Osteocyte (in vitro differentiated cells): ENCODE measurements at regions not wholly inside any gene's neighbourhood (a gene's known extent, or its start where the extent isn't known, plus 50 kb on each side); places are given as distances from the start of the nearest gene placed in this dataset.

ENCODE experiments used
- DNase-seq: peaks from one replicate; pipeline ENCODE4 v3.0.0; 2021; ENCODE audit warnings: mixed read lengths; ENCODE audit not compliant: unreplicated experiment; ENCODE audit errors: extremely low spot score
- H3K27ac Mint-ChIP-seq: one replicate; pipeline ENCODE4 v1.8.0; 2021; ENCODE audit warnings: mild to moderate bottlenecking, mixed read lengths; ENCODE audit not compliant: unreplicated experiment
- H3K27me3 Mint-ChIP-seq: one replicate; pipeline ENCODE4 v1.8.0; 2021; ENCODE audit warnings: mixed read lengths; ENCODE audit not compliant: unreplicated experiment
- H3K36me3 Mint-ChIP-seq: one replicate; pipeline ENCODE4 v1.8.0; 2021; ENCODE audit warnings: mixed read lengths; ENCODE audit not compliant: unreplicated experiment
- H3K4me1 Mint-ChIP-seq: one replicate; pipeline ENCODE4 v1.8.0; 2021; ENCODE audit warnings: mixed read lengths; ENCODE audit not compliant: unreplicated experiment
- H3K4me3 Mint-ChIP-seq: one replicate; pipeline ENCODE4 v1.8.0; 2021; ENCODE audit warnings: mild to moderate bottlenecking, moderate library complexity, mixed read lengths; ENCODE audit not compliant: unreplicated experiment
- H3K9me3 Mint-ChIP-seq: one replicate; pipeline ENCODE4 v1.8.0; 2021; ENCODE audit warnings: mixed read lengths; ENCODE audit not compliant: unreplicated experiment
- CTCF ChIP-seq: fragments of 200-600 bp; sonication (generic); IDR thresholded peaks from 2 replicates; pipeline ENCODE4 v1.5.0; 2021; ENCODE audit warnings: antibody characterized with exemption, mild to moderate bottlenecking, moderate library complexity

- Mint-ChIP-seq H3K4me1 (peaks cover 9% of the 10 kb centered on the region), H3K9me3 (peaks cover 4% of the 10 kb centered on the region), H3K27me3 (no peaks in the 10 kb centered on the region), H3K27ac (no peak overlapping the region), H3K4me3 (no peak overlapping the region), H3K36me3 (no peaks in the 10 kb centered on the region)
- no peak for TF ChIP-seq CTCF
- DNase-seq, result no peak
Observed at GRCh38 chr3:146685050-146685814, 80.1 kb upstream of the PLSCR5 start.

GRCh38 chr3:146682171-146682570 is 77.0 kb upstream of the PLSCR5 start:
- no peaks in the 10 kb centered on the region for H3K36me3 Mint-ChIP-seq
- TF ChIP-seq CTCF, result no peak
- no peak overlapping the region for H3K4me3 Mint-ChIP-seq
- H3K27ac Mint-ChIP-seq, result no peak overlapping the region
- H3K9me3 Mint-ChIP-seq, result no peaks in the 10 kb centered on the region
- H3K27me3 Mint-ChIP-seq, result no peaks in the 10 kb centered on the region
- H3K4me1 Mint-ChIP-seq, result peaks cover 9% of the 10 kb centered on the region
- no peak for DNase-seq

- H3K4me3 Mint-ChIP-seq, result no peak overlapping the region
- no peak overlapping the region for H3K27ac Mint-ChIP-seq
- H3K27me3 Mint-ChIP-seq, result no peaks in the 10 kb centered on the region
- TF ChIP-seq CTCF, result no peak
- no peaks in the 10 kb centered on the region for H3K36me3 Mint-ChIP-seq
- H3K9me3 Mint-ChIP-seq, result no peaks in the 10 kb centered on the region
- DNase-seq, result no peak
- H3K4me1 Mint-ChIP-seq, result peaks cover 9% of the 10 kb centered on the region
Observed at GRCh38 chr3:146680617-146681016, 75.5 kb upstream of the PLSCR5 start.

- no peaks in the 10 kb centered on the region for H3K36me3 Mint-ChIP-seq
- no peaks in the 10 kb centered on the region for H3K9me3 Mint-ChIP-seq
- no peaks in the 10 kb centered on the region for H3K27me3 Mint-ChIP-seq
- no peak overlapping the region for H3K4me3 Mint-ChIP-seq
- no peak overlapping the region for H3K27ac Mint-ChIP-seq
- peaks cover 9% of the 10 kb centered on the region for H3K4me1 Mint-ChIP-seq
- DNase-seq, result no peak
- no peak for TF ChIP-seq CTCF
Observed at GRCh38 chr3:146679995-146680394, 74.8 kb upstream of the PLSCR5 start.

DNA sequence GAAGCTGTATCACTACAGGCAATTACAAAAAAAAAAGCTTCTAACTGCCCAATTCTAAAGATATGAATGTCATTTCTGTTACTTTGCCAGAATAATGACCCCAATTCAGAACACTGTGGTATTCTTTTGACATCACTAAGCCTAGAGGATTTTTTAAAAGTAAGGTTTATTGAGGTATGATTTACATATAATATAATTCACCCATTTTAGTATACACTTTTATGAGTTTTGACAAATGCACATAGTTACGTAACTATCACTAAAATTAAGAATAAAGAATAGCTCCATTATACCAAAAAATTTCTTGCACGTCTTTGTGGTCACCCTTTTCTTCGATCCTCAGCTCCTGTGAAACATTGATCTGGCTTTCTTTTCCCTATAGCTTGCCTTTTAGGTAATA is 74.0 kb upstream of the PLSCR5 start:
- no peak for DNase-seq
- Mint-ChIP-seq H3K36me3 (no peaks in the 10 kb centered on the region), H3K9me3 (no peaks in the 10 kb centered on the region), H3K27ac (no peak overlapping the region), H3K4me3 (no peak overlapping the region), H3K4me1 (peaks cover 9% of the 10 kb centered on the region), H3K27me3 (no peaks in the 10 kb centered on the region)
- TF ChIP-seq CTCF, result no peak
